Activated CD4-positive, alpha-beta T cell treated with anti-CD3 and anti-CD28 coated beads for 1 hour (primary cell): ENCODE measurements at regions not wholly inside any gene's neighbourhood (a gene's known extent, or its start where the extent isn't known, plus 50 kb on each side); places are given as distances from the start of the nearest gene placed in this dataset.

Experiments used
- DNase-seq: peaks from one replicate; pipeline ENCODE4 v3.0.0-alpha.2; 2020

DNA sequence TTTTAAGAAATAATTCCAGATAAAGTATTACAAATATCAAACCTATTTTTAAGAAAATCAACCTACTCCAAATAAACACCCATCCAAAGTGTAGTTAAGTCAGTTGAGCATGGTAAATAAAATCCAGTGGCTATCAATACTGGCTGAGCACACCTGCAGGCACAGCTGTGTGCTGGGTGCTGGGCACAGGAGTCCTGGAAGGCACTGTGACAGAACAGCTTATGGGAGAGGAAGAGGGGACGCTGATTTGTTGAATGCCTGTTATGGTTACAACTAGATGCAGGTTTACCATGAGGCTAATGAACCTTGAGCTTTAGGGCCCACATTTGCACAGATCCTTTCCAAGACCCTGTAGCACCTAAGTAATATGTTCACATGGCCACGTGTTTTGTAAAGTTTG is 202.7 kb downstream of the MTX2 start:
- no peak for DNase-seq

GRCh38 chr2:176473177-176473576 is 203.9 kb downstream of the MTX2 start:
- no peak for DNase-seq

DNA sequence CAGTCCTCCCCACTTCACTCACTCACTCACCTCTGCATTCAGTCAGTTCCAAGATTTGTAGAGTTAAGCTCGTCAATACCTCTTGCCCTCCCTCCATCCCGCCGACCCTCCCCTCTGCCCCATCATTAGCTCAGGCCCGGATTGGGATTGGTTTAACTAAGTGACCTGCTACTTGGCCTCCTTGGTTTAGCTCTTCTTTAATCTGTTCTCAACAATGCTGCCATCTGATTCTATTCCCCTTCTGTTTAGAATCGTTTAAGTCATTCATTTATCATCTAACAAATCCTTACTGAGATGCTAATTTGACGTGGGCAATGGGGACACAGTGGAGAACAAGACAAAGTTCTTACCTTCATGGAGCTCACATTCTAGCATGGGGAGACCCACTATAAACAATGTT is 204.6 kb downstream of the MTX2 start:
- DNase-seq: no peak

DNA sequence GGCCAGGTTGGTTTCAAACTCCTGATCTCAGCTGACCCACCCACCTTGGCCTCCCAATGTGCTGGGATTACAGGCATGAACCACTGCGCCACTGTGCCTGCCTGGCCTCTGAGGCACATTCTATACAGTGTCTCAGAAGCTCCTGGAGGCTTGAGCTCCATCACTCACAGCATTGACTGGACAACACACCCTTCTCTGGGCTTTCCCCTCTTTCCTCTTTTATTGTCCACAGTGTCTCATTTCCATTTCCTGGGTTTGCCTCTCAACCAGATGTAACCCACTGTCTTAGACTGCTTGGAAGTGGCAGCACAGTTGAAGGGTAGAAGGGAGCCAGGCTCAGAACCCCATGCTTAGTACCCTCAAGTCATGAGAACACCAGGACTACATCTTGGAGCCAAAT is 208.1 kb downstream of the MTX2 start:
- no peak for DNase-seq

DNA sequence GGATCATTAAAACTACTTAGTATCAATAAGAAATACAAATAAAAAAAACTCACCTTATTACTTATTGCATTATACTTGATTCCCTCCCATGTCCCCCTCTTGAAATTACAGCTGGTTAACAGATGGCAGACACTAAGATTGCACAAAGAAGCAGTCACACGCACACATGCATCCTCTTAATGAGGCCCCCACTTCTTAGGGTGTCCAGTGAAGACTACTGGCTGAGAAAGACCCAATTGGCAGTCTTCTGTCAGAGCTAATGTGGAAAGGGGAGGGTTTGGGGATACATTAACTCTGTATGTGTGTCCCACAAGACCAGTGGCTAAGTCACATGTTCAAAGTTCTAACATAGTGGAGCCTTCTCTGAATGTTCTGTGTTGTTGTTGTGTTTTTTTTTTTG is 210.7 kb downstream of the MTX2 start:
- no peak for DNase-seq

- DNase-seq: no peak
Measured at GRCh38 chr2:176482107-176482506, 212.9 kb downstream of the MTX2 start.

- DNase-seq: no peak
Measured at GRCh38 chr2:176483476-176483875, 214.2 kb downstream of the MTX2 start.

GRCh38 chr2:176483901-176484568 is 214.8 kb downstream of the MTX2 start:
- DNase-seq: no peak

DNA sequence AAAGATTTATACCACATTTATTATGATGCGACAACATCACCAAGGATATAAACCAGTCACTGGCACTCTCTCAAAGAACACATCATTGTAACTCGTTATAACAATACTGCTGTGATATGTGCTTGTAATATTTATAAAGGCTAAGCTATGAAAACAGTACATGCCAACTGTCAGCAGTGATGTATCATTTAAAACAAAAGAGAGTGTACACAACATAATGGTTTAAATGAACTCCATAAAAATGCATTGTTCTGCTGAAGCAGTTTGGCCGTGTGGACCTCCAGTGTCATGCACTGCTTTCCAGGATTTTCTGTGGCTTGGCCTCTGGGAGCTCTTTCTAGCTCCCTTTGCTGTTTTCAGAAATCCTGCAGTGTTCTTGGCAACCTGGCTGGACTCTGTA is 215.6 kb downstream of the MTX2 start:
- DNase-seq: no peak

DNA sequence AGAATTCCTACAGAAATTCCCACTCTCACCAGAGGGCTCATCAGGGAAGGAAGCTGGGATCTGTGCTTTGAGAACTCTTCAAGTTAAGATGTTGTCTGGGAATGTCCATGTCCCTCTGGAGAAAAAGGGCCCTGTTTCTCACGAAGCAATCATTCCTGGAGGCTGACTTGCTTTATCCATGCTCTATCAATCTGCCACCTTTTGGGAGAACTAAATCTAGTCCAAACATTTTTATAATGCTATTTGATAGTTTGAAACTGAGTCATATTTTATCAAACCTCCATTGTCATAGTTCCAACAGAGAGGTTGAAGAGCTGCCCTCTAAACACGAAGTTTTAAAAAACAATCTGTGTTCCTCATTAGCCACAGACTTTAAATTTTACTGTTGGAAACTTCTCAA is 219.2 kb downstream of the MTX2 start:
- DNase-seq: no peak

DNA sequence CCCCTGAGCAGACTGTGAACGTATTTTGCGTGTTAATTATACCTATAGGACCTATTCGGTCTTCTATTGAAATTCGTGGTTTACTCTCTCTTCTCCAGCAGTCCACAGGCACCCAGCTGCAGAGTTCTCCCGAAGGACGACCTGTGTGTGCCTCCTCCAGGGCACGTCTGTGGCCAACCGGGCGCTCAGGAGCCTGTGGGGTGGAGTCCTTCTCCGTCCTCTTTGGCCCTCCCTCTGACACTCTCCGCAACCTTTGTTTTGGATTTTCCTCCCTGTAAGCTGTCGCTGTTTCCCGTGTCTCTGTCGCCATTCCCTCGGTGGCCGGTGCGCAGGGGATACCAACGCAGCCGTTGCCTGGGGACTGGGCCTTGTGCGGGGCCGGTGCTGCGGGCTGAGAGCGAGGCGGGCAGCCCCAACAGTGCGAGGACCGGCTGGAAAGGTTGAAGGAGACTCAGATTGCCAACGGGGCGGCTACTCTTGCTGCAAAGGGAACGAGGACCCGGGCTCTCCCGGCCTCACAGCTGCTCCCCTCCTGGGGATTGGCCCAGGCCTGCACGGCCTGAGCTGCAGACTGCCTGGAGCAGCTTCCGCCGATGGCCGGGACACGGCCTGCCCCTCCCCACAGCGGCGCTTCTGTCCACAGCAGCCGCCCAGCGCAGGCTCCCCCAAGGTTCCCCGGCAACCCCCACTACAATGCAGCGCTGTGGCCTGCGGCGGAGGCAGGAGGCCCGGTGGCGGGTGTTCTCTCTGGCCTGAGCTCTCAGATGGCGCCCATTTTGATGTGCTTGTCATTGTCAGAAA is 221.0 kb downstream of the MTX2 start:
- DNase-seq: no peak

DNA sequence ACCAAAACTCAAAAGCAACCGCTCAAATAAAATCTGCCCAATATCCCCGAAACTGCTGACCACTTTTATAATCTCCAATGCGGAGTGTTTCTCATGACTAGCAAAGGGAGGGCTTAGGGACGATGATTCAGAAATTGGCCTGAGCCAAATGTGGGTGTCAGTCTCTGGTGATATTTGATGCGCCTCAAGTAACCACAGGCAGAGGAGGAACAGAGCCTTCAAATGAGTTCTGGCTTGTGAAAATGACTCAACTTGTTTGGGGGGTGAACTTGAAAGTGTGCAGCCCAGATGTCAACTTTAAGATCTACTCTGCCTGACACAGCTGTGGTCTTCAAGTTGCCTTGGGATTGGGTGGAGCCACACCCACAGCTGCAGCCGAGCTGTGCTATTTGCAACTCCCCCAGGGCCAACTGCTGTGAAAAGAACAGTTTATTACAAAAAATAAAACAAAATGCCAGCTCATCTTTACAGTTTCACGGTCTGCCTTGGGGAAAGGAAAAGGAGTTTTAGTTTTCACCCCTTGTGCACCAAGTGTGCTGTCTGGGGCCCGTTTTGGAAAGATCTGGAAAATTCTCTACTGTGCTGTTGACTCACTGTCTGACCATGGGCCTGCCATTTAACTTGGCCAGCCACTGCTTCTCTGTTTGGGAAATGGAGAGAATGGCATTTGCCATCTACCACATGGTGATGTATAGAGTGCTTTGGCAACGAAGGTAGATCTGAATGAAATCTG is 222.1 kb downstream of the MTX2 start:
- no peak for DNase-seq

DNA sequence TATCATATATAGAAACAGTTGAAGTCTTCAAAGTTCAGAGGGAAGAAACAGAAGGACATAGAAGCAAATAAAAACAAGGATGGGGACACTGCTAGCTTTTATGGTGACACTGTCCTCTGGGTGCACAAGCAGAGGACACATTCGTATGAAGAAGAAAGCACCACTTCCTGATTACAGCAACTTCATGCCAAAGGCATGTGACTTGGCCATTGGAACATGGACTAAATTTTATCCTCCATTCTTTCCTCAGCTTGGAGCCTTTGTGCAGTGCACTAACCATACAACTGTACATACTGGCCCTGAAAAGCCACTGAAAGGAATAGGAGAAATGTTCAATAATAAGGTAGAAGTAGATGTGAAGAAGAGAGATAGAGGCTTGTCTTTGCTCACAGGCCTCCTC is 223.3 kb downstream of the MTX2 start:
- DNase-seq: no peak

GRCh38 chr2:176493226-176493825 is 224.1 kb downstream of the MTX2 start:
- DNase-seq: no peak

DNA sequence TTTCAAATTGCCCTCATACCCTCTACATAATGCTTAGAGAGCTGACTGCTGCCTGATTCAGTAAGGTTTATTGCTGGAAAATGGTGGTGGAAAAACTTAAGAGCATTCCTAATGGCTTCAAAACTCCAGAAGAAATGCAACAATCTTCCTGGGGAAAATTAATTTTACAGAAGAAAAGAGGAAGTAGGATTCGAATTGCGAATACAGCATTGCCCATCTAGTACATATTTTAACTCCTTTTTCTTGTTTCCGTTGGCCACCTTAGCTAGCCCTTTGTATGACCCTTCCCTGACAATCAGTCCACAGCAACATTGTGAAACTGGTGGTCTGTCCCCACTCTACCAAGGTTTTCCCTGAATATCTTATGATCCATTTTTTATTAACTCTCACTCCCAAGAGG is 224.7 kb downstream of the MTX2 start:
- DNase-seq: no peak

DNA sequence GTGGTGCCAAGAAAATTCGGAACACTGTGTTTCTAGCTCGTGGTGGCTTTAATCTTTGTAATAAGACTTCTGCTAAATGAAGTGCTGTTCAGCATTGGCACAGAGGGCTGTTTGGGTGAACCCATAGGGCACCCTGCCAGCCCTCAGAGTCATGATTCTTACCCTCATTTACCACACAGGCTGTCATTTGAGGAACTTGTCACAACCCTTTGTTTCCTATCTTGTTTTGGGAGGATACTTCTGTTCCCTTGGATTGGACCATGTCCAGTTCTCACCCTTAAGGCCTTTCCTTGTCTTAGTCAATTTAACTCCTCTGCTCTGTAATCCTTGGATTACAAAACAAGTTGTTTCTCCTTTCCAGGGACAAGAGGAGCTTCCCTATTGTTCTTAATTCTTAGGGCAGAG is 225.7 kb downstream of the MTX2 start:
- no peak for DNase-seq

GRCh38 chr2:176495826-176496225 is 226.6 kb downstream of the MTX2 start:
- no peak for DNase-seq

GRCh38 chr2:176496761-176497160 is 227.5 kb downstream of the MTX2 start:
- DNase-seq: no peak

DNA sequence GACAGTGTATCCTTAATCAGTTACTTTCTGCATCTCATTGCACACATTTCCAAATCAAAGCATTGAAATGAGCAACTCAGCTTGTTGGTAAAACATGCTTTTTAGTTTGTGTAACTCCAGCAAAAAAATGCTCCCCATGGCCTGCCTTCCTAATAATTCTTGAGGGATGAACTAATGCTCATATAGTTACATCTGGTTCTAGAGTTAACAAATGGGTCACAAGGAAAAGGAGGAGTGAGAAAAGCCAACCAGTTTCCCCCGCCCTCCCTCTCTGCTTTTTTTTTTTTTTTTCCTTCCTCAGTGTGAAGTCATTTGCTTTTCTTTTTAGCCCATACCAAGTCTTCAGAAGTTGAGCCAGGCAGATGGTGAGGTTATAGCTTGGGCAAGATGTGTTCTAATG is 231.7 kb downstream of the MTX2 start:
- DNase-seq: no peak

GRCh38 chr2:176501617-176502016 is 232.4 kb downstream of the MTX2 start:
- DNase-seq: no peak

DNA sequence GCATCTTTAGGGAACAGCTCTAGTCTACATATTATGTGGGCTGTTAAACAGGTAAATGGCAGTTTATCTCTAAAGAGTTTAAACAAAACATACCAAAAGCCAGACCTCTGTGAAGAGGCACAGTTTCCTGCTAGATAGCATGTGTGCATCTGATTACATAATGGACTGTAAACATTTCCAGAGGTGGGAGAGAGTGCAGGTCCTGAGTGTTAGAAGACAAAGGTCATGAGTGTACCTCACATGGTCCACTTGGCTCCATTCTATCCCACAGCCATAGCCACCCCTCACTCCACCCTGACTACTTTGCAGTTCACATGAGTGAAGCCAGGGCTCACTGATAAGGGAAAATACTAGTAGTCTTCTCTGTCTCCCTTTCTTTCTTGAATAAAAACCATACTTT is 233.4 kb downstream of the MTX2 start:
- no peak for DNase-seq

DNA sequence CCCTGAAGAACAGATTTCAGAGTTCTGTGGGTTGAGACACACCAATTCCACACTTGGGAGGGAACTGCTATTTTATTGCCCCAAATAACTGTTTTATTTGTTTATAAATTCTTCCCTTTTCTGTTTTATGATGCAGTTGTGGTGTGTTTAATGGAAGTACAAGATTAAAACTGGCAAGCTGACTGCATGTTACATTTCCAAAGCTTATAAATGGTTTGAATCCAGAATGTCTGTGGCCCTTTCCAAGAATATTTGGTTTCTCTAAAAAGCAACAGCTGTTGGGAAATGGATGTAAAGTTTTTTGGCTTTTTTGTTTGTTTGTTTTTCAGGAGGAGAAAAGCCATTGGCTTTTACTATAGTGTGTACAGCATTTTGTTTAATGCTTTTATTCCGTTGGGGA is 234.5 kb downstream of the MTX2 start:
- DNase-seq: no peak

- DNase-seq: no peak
Measured at GRCh38 chr2:176504440-176504839, 235.2 kb downstream of the MTX2 start.

DNA sequence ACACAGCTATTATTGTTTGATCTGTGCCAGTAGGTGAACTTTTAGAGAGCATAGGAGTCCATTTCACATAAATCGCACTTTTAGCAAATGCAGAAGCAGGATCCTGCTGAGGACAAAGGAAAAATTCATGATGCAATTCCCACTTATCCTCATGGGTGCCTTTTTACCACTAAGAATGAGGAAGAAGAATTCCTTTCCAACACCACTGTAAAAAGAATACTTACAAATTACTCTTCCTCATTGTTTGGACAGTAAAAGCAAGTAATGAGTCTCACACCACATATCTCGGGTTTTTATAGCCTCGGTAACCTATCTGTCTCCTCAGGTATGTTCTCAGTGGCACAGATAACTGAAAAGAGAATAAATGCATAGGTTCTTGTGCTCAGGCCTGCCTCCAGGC is 238.5 kb downstream of the MTX2 start:
- no peak for DNase-seq
